HG03139 (cell line): ENCODE measurements at regions not wholly inside any gene's neighbourhood (a gene's known extent, or its start where the extent isn't known, plus 50 kb on each side); places are given as distances from the start of the nearest gene placed in this dataset.

Source experiments
- ATAC-seq: cut with Tn5 transposase; IDR thresholded peaks from one replicate; pipeline ENCODE4 v1.9.1; 2021; ENCODE audit not compliant: unreplicated experiment

- ATAC-seq: no peak
Observed at GRCh38 chrX:113770071-113770470, 813.8 kb upstream of the HTR2C start.

GRCh38 chrX:113759422-113759821, 824.5 kb upstream of the HTR2C start:
- ATAC-seq: no peak

DNA sequence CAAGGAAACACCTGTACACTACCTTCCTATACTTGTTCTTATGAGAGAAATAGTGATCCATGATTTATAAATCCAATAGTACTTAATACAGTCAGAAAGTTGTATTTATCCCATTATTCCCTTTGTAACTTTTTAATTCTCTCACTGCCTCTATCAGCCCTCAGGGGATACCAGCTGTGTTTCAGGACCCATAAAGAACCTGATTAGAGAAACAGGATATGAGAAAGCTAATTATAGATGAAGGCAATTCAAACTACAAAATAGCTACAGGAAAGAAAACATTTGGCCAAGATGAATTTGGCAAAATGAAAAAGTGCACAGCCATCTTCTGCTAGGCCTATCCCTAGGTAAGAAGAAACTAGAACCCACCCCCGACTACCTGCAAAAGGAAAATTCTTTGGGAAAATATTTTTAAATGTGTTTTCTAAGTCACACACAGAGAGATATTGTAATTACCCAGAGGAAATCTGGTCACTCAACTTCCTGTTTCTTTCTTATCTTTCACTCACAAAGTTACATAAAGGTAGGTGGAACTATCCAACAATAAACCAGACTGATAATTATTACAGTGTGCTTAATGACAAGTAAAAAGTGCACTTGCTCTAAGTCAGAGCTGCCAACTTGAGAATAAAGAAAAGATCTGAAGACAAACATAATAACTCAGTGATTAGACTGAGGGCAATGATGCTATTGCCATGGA, 836.5 kb upstream of the HTR2C start:
- peak; percentile 48 for ATAC-seq

- ATAC-seq: peak; percentile 60
Observed at GRCh38 chrX:113743069-113743468, 840.8 kb upstream of the HTR2C start.

GRCh38 chrX:113741744-113742143, 842.1 kb upstream of the HTR2C start:
- ATAC-seq: no peak

DNA sequence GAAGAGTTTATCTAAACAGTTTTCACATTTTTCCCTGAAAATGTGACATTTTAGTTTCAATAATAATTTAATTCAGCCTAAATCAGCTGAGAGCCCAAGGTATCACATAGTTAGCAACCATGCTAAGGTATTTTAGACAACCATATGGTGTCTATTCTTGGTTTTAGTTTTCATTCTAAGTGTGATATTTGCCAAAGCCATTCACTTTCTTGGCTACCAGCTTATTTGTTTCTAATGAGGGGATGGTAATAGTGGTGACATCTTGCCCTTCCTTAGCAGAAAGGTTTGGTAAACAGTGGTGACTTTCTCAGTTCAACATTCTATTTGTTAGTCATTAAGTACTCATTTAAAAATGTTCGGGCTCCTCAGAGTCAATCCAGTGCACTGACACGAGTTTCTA, 854.9 kb upstream of the HTR2C start:
- no peak for ATAC-seq

DNA sequence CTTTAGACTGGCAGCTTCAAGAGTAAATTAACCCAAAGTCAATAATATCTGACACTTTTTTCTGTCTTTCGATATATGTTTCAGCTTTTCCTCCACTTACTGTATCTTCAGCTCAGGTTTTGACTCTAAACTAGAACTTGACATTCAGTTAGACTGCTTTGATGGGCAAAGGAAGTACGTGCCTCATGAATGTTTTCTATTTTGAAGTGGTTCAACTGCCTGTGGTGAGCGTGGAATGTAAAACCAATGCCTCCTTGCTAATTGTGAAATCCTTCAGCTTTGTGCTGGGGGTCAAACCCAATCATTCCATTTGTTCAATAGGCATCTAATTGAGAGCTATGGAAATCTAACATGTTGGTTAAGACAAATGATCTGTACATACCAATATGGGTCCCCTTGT, 857.0 kb upstream of the HTR2C start:
- no peak for ATAC-seq

DNA sequence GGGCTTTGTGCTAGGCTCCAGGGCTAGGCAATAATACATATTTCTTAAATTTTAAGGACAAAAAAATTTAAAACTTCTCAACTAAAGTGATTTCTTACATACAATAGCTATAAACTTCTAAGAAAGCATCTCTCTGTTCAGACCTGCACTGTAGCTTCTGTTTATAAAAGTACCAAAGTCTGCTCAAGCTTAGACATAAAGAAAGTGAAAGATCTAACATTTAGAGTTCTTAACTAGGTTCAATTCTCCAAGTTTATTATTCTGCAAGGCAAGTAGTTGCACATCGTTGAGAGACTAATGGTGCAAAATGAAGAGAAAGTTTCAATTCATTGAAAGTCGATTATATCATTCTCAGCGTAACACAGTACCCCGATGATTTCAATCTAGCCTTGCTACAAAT, 857.4 kb upstream of the HTR2C start:
- no peak for ATAC-seq

DNA sequence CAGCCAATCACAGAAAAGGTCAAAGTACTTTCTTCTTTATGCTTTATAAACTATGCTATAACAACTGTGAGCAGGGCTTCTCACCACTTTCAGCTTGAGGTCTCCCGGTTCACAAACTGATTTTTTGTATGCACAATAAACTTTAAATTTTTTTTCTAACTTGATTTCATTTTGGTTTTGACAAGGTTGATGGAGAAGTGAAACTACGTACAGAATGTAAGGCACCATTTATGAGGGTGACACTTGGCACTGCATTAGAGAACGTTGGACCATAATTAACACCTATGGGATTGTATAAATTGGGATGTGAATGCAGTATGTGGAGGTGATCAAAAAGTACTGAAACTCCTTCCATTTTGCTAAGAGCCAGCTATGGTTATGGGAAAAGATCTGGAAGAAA, 857.9 kb upstream of the HTR2C start:
- ATAC-seq: no peak

DNA sequence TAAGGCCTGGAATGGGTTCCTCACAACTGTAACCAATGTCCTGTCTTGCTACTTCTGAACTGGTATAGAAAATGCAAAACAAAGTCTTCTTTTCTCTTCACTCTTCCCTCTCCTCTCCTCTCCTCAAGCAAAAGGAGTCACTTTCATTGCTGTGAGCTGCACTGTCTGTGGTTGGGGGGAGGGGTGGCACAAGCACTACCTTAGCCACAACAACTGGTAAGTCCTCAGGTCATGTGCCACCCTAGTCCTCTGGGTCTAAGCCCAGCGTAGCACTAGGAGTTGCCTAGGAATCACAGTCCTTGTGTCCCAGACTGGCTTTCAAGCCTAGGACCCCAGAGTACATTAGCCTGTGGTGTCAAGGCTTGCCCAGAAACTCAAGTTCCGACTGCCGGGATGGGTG, 859.3 kb upstream of the AMOT start:
- no peak for ATAC-seq

- no peak for ATAC-seq
Observed at GRCh38 chrX:113675278-113675677, 834.6 kb upstream of the AMOT start.

- ATAC-seq: no peak
Observed at GRCh38 chrX:113651306-113651705, 810.7 kb upstream of the AMOT start.

- no peak for ATAC-seq
Observed at GRCh38 chrX:113644426-113644825, 803.8 kb upstream of the AMOT start.

DNA sequence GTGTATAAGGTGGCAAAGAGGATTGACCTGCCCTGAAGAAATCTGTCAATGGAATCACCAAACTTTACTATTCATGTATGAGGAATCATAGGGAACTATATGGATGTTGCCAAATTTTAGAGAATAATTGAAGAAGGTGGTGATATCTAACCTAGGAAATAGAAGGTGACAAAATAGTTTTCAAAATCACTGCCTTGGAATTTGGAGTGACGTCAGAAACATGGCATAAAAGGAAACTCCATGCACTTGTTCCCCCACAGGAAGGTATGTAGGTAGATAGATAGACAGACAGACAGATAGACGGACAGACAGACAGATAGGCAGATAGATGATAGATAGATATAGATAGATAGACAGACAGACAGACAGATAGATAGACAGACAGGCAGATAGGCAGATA, 793.9 kb upstream of the AMOT start:
- no peak for ATAC-seq

GRCh38 chrX:113629326-113629725, 788.7 kb upstream of the AMOT start:
- no peak for ATAC-seq

DNA sequence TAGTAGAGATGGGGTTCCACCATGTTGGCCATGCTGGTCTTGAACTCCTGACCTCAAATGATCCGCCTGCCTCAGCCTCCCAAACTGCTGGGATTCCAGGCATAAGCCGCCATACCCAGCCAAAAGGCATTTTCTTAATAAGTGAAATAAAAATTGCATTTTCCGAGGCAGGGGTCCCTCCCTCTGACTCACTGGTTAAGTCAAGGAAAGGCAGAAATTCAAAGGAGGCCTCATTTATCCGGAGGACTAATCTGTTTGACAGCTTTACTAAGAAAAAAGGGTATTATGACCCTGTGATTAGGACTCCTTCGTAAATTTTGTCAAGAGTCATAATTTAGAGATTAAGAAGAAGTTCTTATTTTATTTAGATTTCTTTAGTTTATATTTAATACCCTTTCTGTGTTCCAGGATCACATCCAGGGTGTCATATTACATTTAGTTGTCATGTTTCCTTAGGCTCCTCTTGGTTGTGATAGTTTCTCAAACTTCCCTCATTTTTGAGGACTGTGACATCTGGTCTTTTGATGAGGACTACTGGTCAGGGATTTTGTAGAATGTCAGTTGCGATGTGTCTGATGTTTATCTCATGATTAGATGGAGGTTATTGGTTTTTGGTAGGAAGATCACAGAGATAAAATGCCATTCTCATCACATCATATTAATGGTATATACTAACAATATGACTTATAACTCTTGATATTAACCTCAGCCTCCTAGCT, 753.7 kb upstream of the AMOT start:
- ATAC-seq: no peak

GRCh38 chrX:113586281-113586898, 745.8 kb upstream of the AMOT start:
- ATAC-seq: no peak

DNA sequence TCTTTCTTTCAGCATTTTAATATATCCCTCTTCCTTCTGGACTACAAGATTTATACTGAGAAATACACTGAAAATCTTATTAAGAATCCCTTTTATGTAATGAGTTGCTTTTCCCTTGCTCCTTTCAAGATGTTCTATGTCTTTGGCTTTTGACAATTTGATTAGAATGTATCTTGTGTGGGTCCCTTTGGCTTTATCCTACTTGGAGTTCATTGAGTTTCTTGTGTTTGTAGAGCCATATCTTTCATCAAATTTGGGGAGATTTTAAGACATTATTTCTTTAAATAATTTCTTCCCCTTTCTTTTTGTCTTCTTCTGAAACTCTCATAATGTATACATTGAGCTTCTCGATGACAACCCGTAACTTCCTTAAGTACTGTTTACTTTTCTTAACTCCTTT, 739.9 kb upstream of the AMOT start:
- ATAC-seq: no peak

GRCh38 chrX:113558576-113558975, 717.9 kb upstream of the AMOT start:
- no peak for ATAC-seq

GRCh38 chrX:113551919-113552318, 711.3 kb upstream of the AMOT start:
- ATAC-seq: no peak

- no peak for ATAC-seq
Observed at GRCh38 chrX:113548308-113549015, 707.8 kb upstream of the AMOT start.

DNA sequence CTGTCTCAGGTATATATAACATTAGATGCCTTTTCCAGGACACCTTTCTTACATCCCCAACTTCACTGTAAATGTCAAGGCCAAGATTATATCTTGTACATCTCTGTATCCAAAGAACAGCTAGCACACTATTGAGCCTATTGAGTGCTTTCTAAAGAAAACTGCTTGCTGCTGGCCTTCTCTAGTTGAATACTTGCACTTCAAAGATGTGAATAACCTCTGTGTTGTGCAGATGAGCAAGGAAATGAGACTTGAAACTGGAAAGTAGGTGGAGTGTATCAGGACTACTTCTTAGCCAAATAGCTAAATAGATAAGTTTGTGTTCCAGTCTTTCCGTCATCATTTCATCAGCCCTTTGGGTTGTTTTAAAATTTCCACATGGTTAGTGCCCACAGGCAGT, 704.4 kb upstream of the AMOT start:
- no peak for ATAC-seq
